ENCODE measurements at regions not wholly inside any gene's neighbourhood (a gene's known extent, or its start where the extent isn't known, plus 50 kb on each side); places are given as distances from the start of the nearest gene placed in this dataset.

GRCh38 chr11:70025308-70025707 is 52.8 kb upstream of the ANO1 start:
- Histone ChIP-seq H3K36me3 (replicated peaks in 1 of 2; ENCODE audit: control insufficient read depth in 1 of 2, insufficient read depth in 2 of 2, low read length in 2 of 2) (no peaks in the 10 kb centered on the region), H3K9ac (ENCODE audit: insufficient read depth, low read depth, low read length) (no peak overlapping the region), H3K79me2 (ENCODE audit: insufficient read depth, low read length) (no peaks in the 10 kb centered on the region), H3K4me3 (replicated peaks in 1 of 3; ENCODE audit: insufficient read depth in 1 of 3, low read depth in 2 of 3, low read length in 3 of 3) (no peak overlapping the region), H3K4me2 (ENCODE audit: low read depth, low read length) (no peak overlapping the region), H3K27me3 (ENCODE audit: control insufficient read depth in 1 of 2, insufficient read depth in 2 of 2, low read length in 2 of 2) (peaks cover 1 to 23% of the 10 kb centered on the region in 2 experiments; a peak in 3 of 5 replicates), H3K9me3 (ENCODE audit: low read length) (0 out of 2 replicates have a peak, but pooled peaks cover 4% of the 10 kb centered on the region), H3K27ac (ENCODE audit: extremely low read length, insufficient read depth, low read length) (no peak overlapping the region), H4K20me1 (ENCODE audit: insufficient read depth, low read length) (0 out of 2 replicates have a peak, but pooled peaks cover 3% of the 10 kb centered on the region), H3K4me1 (ENCODE audit: insufficient read depth, low read length) (no peaks in the 10 kb centered on the region), H2AFZ (ENCODE audit: low read length) (no peak overlapping the region)
- ChIA-PET POLR2A (no interaction called here), CTCF (ENCODE audit: low intra/inter-chr PET ratio, low total read pairs) (no interaction called here)
- no TSS peak for BruUV-seq (replicated peaks)
- in situ Hi-C loops (cut with HindIII; ENCODE audit: extremely low pct_ligation_motif_present, low pct_unique_long_range_greater_than_20kb) (no loop called here), intact Hi-C loops (cut with micrococcal nuclease; ENCODE audit: unreplicated experiment) (no loop called here)
- FAIRE-seq (no peak), ATAC-seq (no peak), DNase-seq (ENCODE audit: low spot score) (no peak)
- WGBS (ENCODE audit: low lambda C conversion rate): 44% methylated on average over 3 of the region's 3 CpGs
- TF ChIP-seq ZNF407 (CRISPR knock-in tag; IDR thresholded peaks at IDR 0.05; ENCODE audit: not compliant biosample characterization): no peak
- TF ChIP-seq ATF7 (IDR thresholded peaks at IDR 0.05): peak; percentile 58
- no peak for TF ChIP-seq ATF7 (CRISPR knock-in tag; IDR thresholded peaks at IDR 0.05)
- no peak for TF ChIP-seq ZFP62 (CRISPR knock-in tag; IDR thresholded peaks at IDR 0.05)
- TF ChIP-seq MAZ (IDR thresholded peaks at IDR 0.05; ENCODE audit: borderline replicate concordance, low read depth, low read length): no peak
- no peak for TF ChIP-seq MAZ (CRISPR knock-in tag; IDR thresholded peaks at IDR 0.05; ENCODE audit: low read depth)
- no peak for TF ChIP-seq NCOA5 (CRISPR knock-in tag; IDR thresholded peaks at IDR 0.05)
- no peak for TF ChIP-seq ZNF205 (CRISPR knock-in tag; IDR thresholded peaks at IDR 0.05)
- no peak for TF ChIP-seq SIX1 (CRISPR knock-in tag; IDR thresholded peaks at IDR 0.05; ENCODE audit: borderline replicate concordance)
- no peak for TF ChIP-seq ZBTB2 (CRISPR knock-in tag; IDR thresholded peaks at IDR 0.05; ENCODE audit: low read depth)
- TF ChIP-seq ARNTL (CRISPR knock-in tag; IDR thresholded peaks at IDR 0.05): no peak
- TF ChIP-seq ZNF549 (CRISPR knock-in tag; IDR thresholded peaks at IDR 0.05): no peak
- no peak for TF ChIP-seq ZNF225 (CRISPR knock-in tag; IDR thresholded peaks at IDR 0.05)
- TF ChIP-seq IKZF1 (IDR thresholded peaks at IDR 0.05): peak; percentile 84; the same call in 1 of the 2 replicates
- no peak for TF ChIP-seq CHCHD3 (CRISPR knock-in tag; IDR thresholded peaks at IDR 0.05)
- TF ChIP-seq PHB2 (IDR thresholded peaks at IDR 0.05; ENCODE audit: partially characterized antibody): peak; percentile 60

Measured in HepG2 (cell line).